Central memory CD8-positive, alpha-beta T cell (primary cell): ENCODE measurements at regions not wholly inside any gene's neighbourhood (a gene's known extent, or its start where the extent isn't known, plus 50 kb on each side); places are given as distances from the start of the nearest gene placed in this dataset.

Source experiments
- ATAC-seq: fragments of 150-1000 bp; cut with Tn5 transposase; replicated peaks from 2 replicates; pipeline ENCODE4 v1.10.0; 2022; ENCODE audit warnings: mild to moderate bottlenecking, moderate FRiP score, moderate number of reproducible peaks; ENCODE audit not compliant: poor library complexity, severe bottlenecking; ENCODE audit errors: extremely low read depth
- DNase-seq, 2 donors: peaks; one replicate each; pipeline ENCODE4 v3.0.0; 2021; ENCODE audit warnings: low spot score in 2 of 2
- H3K27ac Mint-ChIP-seq: one replicate; pipeline ENCODE4 v1.8.0; 2022; ENCODE audit warnings: low read depth, mild to moderate bottlenecking, moderate library complexity, mixed read lengths
- H3K27me3 Mint-ChIP-seq: one replicate; pipeline ENCODE4 v1.8.0; 2022; ENCODE audit warnings: mixed read lengths
- H3K36me3 Mint-ChIP-seq: one replicate; pipeline ENCODE4 v1.8.0; 2022; ENCODE audit warnings: mild to moderate bottlenecking, moderate library complexity, mixed read lengths; ENCODE audit not compliant: insufficient read depth
- H3K4me1 Mint-ChIP-seq: one replicate; pipeline ENCODE4 v1.8.0; 2022; ENCODE audit warnings: mixed read lengths
- H3K4me3 Mint-ChIP-seq: one replicate; pipeline ENCODE4 v1.8.0; 2022; ENCODE audit warnings: mild to moderate bottlenecking, moderate library complexity, mixed read lengths
- H3K9me3 Mint-ChIP-seq: one replicate; pipeline ENCODE4 v1.8.0; 2022; ENCODE audit warnings: mixed read lengths

- Mint-ChIP-seq H3K4me1 (no peaks in the 10 kb centered on the region), H3K27ac (no peak overlapping the region), H3K4me3 (no peak overlapping the region), H3K36me3 (no peaks in the 10 kb centered on the region), H3K9me3 (peaks cover 28% of the 10 kb centered on the region), H3K27me3 (no peaks in the 10 kb centered on the region)
- no peak for DNase-seq
- ATAC-seq = no peak
These were observed 562.4 kb upstream of the CDH11 start for GRCh38 chr16:65684230-65684629.

GRCh38 chr16:65681406-65681805, 559.5 kb upstream of the CDH11 start:
- H3K9me3 Mint-ChIP-seq = peaks cover 26% of the 10 kb centered on the region

GRCh38 chr16:65679785-65680184, 557.9 kb upstream of the CDH11 start:
- Mint-ChIP-seq H3K9me3 (peaks cover 21% of the 10 kb centered on the region), H3K27me3 (no peaks in the 10 kb centered on the region), H3K4me1 (no peaks in the 10 kb centered on the region), H3K27ac (no peak overlapping the region), H3K36me3 (no peaks in the 10 kb centered on the region), H3K4me3 (no peak overlapping the region)
- no peak for ATAC-seq
- DNase-seq = no peak

More at GRCh38 chr16:65681406-65681805, 559.5 kb upstream of the CDH11 start:
- no peak overlapping the region for H3K4me3 Mint-ChIP-seq
- H3K4me1 Mint-ChIP-seq = no peaks in the 10 kb centered on the region
- ATAC-seq (no peak), DNase-seq (no peak)
- H3K27me3 Mint-ChIP-seq = no peaks in the 10 kb centered on the region
- no peaks in the 10 kb centered on the region for H3K36me3 Mint-ChIP-seq
- H3K27ac Mint-ChIP-seq = no peak overlapping the region

DNA sequence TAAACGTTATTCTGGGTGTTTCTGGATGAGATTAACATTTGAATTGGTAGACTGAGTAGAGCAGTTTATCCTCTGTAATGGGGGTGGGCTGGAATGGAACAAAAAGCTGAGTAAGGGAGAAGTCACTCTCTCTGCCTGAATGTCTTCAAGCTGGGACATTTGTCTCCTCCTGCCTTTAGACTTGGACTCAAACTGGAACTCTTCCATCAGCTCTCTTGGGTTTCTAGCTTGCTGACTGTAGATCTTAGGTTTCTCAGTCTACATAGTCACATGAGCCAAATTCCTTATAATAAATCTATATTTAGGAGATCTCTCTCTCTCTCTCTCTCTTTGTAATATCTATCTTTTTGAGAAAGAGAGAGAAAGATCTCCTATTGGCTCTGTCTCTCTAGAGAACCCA, 553.3 kb upstream of the CDH11 start:
- Mint-ChIP-seq H3K36me3 (no peaks in the 10 kb centered on the region), H3K4me3 (no peak overlapping the region), H3K27me3 (no peaks in the 10 kb centered on the region), H3K4me1 (no peaks in the 10 kb centered on the region), H3K27ac (no peak overlapping the region), H3K9me3 (peaks cover 33% of the 10 kb centered on the region)
- ATAC-seq (no peak), DNase-seq (no peak)

GRCh38 chr16:65672960-65673359, 551.1 kb upstream of the CDH11 start:
- no peak overlapping the region for H3K27ac Mint-ChIP-seq
- ATAC-seq (no peak), DNase-seq (no peak)
- H3K4me1 Mint-ChIP-seq = no peaks in the 10 kb centered on the region
- H3K36me3 Mint-ChIP-seq = no peaks in the 10 kb centered on the region
- H3K4me3 Mint-ChIP-seq = no peak overlapping the region
- no peaks in the 10 kb centered on the region for H3K27me3 Mint-ChIP-seq
- peaks cover 25% of the 10 kb centered on the region for H3K9me3 Mint-ChIP-seq

DNA sequence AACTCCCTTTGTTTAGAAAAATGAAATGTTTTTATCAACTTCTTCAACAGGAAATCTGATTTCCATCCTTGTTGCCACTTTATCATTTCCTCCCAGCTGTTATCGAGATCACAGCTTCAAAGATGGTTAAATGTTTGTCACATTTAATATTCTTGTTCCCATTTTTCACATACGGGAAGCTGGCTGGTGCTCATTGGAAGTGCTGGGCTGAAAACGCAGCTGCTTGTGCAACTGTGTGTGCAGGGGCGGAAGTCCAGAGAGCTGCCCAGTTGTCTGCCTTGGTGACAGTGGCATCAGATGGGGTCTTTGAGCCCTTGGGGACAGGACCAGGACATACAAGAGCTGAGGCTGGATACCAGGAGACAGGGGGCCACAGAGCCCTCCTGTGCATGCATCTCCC, 549.2 kb upstream of the CDH11 start:
- Mint-ChIP-seq H3K9me3 (peaks cover 24% of the 10 kb centered on the region), H3K27me3 (no peaks in the 10 kb centered on the region), H3K36me3 (no peaks in the 10 kb centered on the region), H3K4me1 (no peaks in the 10 kb centered on the region), H3K4me3 (no peak overlapping the region), H3K27ac (no peak overlapping the region)
- DNase-seq = no peak
- ATAC-seq = no peak

DNA sequence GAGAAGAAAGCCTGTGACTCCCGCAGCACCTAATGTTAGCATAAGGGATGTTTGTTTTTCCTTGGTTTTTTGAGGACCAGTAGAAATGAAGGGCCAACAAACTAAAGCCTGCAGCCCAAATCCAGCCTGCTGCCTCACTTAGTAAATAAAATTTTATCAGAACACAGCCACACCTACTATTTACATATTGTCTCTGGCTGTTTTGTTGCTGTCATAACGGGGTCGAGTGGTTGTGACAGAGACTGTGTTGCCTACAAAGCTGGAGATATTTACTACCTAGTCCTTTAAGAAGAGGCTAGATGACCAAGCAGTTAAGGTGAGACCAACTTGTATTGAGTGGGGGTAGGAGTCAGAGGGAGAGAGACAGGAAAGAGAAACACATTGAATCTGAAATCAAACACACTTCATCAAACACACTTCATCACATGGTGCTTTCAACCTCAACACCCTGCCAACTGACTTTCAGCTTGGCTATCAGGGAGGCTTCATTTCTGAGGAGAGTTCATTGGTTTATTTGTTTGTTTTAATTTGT, 546.3 kb upstream of the CDH11 start:
- Mint-ChIP-seq H3K27me3 (no peaks in the 10 kb centered on the region), H3K4me1 (no peaks in the 10 kb centered on the region), H3K9me3 (peaks cover 45% of the 10 kb centered on the region), H3K36me3 (no peaks in the 10 kb centered on the region), H3K27ac (no peak overlapping the region), H3K4me3 (no peak overlapping the region)
- ATAC-seq (no peak), DNase-seq (no peak)

GRCh38 chr16:65667011-65667578, 545.2 kb upstream of the CDH11 start:
- Mint-ChIP-seq H3K27ac (no peak overlapping the region), H3K36me3 (no peaks in the 10 kb centered on the region), H3K4me3 (no peak overlapping the region), H3K4me1 (no peaks in the 10 kb centered on the region), H3K27me3 (no peaks in the 10 kb centered on the region), H3K9me3 (peaks cover 35% of the 10 kb centered on the region)
- DNase-seq (no peak), ATAC-seq (no peak)

- H3K4me3 Mint-ChIP-seq = no peak overlapping the region
- H3K27ac Mint-ChIP-seq = no peak overlapping the region
- H3K36me3 Mint-ChIP-seq = no peaks in the 10 kb centered on the region
- H3K4me1 Mint-ChIP-seq = no peaks in the 10 kb centered on the region
- ATAC-seq (no peak), DNase-seq (no peak)
- no peaks in the 10 kb centered on the region for H3K27me3 Mint-ChIP-seq
- peaks cover 29% of the 10 kb centered on the region for H3K9me3 Mint-ChIP-seq
These were observed 544.5 kb upstream of the CDH11 start for GRCh38 chr16:65666132-65666941.

DNA sequence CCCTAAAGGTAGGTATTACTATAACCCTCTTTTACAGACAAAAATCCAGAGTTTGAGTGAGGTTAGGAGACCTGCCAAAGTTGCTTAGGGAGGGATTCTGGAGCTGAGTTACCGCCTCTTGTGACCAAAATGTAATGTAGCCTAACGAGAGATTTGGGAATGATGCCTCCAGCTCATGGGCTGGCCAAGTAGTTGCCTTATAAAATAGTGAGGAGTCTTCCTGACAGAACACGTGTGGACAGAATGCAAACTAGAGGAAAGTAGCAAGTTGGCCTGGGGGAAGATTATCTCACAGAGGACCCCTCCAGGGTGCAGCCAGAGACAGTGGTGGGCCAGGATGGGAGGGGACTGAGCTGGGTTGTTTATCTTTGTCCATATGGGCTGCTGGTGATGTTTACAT, 543.7 kb upstream of the CDH11 start:
- Mint-ChIP-seq H3K4me1 (no peaks in the 10 kb centered on the region), H3K27me3 (no peaks in the 10 kb centered on the region), H3K4me3 (no peak overlapping the region), H3K36me3 (no peaks in the 10 kb centered on the region), H3K27ac (no peak overlapping the region), H3K9me3 (peaks cover 35% of the 10 kb centered on the region)
- DNase-seq (no peak), ATAC-seq (no peak)

- no peak overlapping the region for H3K27ac Mint-ChIP-seq
- H3K9me3 Mint-ChIP-seq = peaks cover 32% of the 10 kb centered on the region
- H3K4me3 Mint-ChIP-seq = no peak overlapping the region
- DNase-seq = no peak
- H3K27me3 Mint-ChIP-seq = no peaks in the 10 kb centered on the region
- ATAC-seq = no peak
- H3K36me3 Mint-ChIP-seq = no peaks in the 10 kb centered on the region
- H3K4me1 Mint-ChIP-seq = no peaks in the 10 kb centered on the region
These were observed 541.9 kb upstream of the CDH11 start for GRCh38 chr16:65663774-65664173.

DNA sequence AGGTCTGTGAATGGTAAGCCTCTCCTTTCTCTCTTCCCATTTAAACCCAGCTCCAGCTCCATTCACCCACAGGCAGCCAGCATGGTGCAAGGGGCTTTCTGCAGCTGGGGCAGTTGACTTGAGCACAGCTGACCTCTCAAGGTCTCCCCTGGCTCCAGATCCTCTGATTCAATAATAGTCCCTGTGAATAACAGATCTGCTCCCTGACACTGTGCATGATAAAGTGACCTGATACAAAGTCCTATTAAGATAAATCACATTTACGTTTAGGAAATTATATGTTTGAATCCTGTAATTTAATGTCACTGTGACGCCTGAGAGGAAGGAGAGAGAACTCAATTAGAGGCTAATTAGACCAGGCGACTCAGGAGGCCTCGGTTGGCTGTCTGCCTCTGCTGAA, 540.4 kb upstream of the CDH11 start:
- ATAC-seq (no peak), DNase-seq (no peak)
- no peak overlapping the region for H3K4me3 Mint-ChIP-seq
- H3K36me3 Mint-ChIP-seq = no peaks in the 10 kb centered on the region
- no peaks in the 10 kb centered on the region for H3K4me1 Mint-ChIP-seq
- H3K27me3 Mint-ChIP-seq = no peaks in the 10 kb centered on the region
- no peak overlapping the region for H3K27ac Mint-ChIP-seq
- peaks cover 32% of the 10 kb centered on the region for H3K9me3 Mint-ChIP-seq

DNA sequence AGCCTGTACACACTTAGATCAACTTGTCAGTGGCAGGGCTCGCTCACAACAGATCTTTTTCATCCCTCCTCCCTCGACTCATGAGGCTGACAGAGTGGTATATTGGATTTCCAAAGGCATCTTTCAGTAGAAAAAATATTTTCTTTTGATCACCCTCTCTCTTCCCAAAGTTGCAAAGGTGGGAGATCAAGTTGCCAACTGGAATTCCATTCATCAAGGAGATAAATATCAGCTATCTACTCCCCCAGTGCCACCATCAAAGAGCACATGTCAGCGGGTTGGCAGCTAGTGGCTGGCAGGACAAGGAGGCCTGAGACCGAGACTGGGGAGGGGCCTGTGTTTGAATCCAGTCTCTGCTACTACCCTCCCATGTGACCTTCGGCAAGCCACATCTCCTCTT, 539.7 kb upstream of the CDH11 start:
- Mint-ChIP-seq H3K4me1 (no peaks in the 10 kb centered on the region), H3K27ac (no peak overlapping the region), H3K4me3 (no peak overlapping the region), H3K9me3 (peaks cover 32% of the 10 kb centered on the region), H3K36me3 (no peaks in the 10 kb centered on the region), H3K27me3 (no peaks in the 10 kb centered on the region)
- no peak for ATAC-seq
- no peak for DNase-seq
